22Rv1 (cell line): ENCODE measurements at regions not wholly inside any gene's neighbourhood (a gene's known extent, or its start where the extent isn't known, plus 50 kb on each side); places are given as distances from the start of the nearest gene placed in this dataset.

Experiments
- ZFX ChIP-seq: fragments of 450-650 bp; IDR thresholded peaks from 2 replicates; pipeline ENCODE4 v1.6.1; 2017; ENCODE audit warnings: antibody characterized with exemption, borderline replicate concordance
- TF ChIP-seq, protein P1 (sequence below): fragments of 450-650 bp; IDR thresholded peaks from 2 replicates; pipeline ENCODE4 v1.5.1; 2017; ENCODE audit warnings: mild to moderate bottlenecking

DNA sequence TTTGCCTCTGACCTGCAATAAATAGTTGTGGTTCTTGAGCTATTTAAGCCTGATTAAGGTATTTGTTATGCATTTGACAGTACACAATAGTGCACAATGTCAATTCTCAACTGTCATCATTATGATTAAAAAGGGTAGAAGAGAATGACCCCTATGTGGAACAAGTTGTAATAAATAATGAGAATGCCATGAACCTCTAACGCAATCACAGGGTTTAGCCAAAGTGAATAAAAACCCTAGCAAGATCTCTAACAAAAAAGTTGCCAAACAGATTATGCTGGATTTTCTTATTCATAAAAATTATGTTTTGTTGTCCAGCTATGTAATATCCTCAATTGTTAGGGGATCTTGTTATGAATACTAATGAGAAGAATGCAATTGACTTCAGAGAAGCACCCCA lies 387.4 kb downstream of the GPAT3 start:
- TF ChIP-seq, protein P1, sequence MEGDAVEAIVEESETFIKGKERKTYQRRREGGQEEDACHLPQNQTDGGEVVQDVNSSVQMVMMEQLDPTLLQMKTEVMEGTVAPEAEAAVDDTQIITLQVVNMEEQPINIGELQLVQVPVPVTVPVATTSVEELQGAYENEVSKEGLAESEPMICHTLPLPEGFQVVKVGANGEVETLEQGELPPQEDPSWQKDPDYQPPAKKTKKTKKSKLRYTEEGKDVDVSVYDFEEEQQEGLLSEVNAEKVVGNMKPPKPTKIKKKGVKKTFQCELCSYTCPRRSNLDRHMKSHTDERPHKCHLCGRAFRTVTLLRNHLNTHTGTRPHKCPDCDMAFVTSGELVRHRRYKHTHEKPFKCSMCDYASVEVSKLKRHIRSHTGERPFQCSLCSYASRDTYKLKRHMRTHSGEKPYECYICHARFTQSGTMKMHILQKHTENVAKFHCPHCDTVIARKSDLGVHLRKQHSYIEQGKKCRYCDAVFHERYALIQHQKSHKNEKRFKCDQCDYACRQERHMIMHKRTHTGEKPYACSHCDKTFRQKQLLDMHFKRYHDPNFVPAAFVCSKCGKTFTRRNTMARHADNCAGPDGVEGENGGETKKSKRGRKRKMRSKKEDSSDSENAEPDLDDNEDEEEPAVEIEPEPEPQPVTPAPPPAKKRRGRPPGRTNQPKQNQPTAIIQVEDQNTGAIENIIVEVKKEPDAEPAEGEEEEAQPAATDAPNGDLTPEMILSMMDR: no peak
- TF ChIP-seq ZFX: no peak
